Stimulated activated CD4-positive, alpha-beta T cell treated with anti-CD3 and anti-CD28 coated beads, TNF-alpha, amount 100 ng/mL, for 4 hours (primary cell): ENCODE measurements at regions not wholly inside any gene's neighbourhood (a gene's known extent, or its start where the extent isn't known, plus 50 kb on each side); places are given as distances from the start of the nearest gene placed in this dataset.

Experiments
- DNase-seq, 3 experiments: peaks; one replicate each; pipeline ENCODE4 v3.0.0-alpha.2; 2020; ENCODE audit warnings: low read depth in 3 of 3

- DNase-seq, result no peak
Observed at GRCh38 chr18:39396168-39396567, 1830.6 kb upstream of the CELF4 start.

- DNase-seq, result no peak
Observed at GRCh38 chr18:39389800-39390379, 1824.3 kb upstream of the CELF4 start.

DNA sequence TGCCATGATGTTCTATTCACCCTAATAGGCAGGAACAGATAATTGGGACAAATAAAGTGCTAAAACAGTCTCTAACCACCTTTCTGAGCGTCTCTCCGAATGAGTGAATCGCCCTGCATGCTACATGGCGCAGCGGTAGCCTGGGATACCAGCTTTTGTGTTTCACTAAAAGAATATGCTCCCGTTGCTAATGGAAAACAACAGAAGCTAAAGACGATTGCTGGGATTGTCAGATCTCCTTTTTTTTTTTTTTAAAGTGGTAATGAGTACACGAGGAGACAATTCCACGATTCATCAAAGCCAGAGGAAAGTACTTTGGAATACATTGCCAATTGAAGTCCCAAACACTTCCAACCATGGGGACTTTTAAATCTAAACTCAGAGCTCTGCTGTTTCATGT is 1815.3 kb upstream of the CELF4 start:
- no peak for DNase-seq

DNA sequence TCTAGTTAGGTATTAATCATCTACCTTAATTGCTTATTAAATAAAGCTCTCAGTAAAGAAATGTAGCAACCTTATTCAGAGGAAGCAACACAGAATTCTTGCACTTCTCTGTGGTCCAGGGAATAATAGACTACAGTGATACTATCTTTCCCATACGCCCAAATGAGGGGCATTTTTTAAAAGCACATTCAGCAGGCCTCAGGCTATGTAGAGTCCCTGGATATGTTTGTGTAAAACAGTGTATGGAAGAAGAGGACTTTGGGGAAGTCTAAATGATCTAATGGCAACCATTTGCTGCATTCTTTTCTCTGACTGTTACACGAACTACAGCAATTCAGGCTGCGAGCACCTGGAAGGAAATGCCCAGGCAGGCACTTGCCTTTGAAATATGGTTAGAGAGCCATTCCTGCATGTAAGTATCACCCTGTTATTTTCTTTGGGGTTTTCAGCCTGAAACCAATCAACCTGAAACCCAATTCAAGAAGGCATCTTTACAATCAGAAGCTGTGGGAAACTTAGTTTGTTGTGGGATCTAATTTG is 1814.7 kb upstream of the CELF4 start:
- no peak for DNase-seq

DNA sequence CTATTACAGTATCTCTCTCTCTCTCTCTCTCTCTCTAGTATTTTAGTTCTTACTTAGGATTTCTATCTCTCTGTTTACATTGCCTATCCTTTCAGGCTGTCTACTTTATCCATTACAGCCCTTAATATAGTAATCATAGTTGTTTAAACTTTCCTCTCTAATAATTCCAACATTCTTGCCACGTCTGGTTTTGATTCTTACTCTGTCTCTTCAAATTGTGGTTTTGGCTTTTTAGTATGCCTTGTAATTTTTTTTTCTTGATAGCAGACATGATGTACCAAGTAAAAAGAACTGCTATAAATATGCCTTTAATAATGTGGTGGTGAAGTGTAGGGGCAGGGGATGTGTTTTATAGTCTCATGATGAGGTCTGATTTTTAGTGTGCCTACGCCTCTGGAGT is 1809.5 kb upstream of the CELF4 start:
- no peak for DNase-seq

DNA sequence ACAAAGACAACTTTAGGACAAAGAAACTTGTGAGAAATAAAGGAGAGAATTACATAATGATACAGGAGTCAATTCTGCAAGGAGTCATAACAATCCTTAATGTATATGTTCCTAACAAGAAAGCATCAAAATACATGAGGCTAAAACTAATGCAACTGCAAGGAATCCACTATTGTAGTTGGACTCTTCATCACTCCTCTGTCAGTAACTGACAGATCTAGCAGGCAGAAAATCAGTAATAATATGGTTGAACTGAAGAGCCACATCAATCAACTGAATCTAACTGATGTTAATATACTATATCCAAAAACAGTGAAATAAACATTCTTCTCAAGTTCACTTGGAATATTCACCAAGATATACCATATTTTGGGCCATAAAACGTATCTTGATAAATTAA is 1806.4 kb upstream of the CELF4 start:
- no peak for DNase-seq

- no peak for DNase-seq
Observed at GRCh38 chr18:39366656-39367055, 1801.1 kb upstream of the CELF4 start.

GRCh38 chr18:39365836-39366485 is 1800.4 kb upstream of the CELF4 start:
- DNase-seq, result no peak

- no peak for DNase-seq
Observed at GRCh38 chr18:39360072-39360471, 1794.5 kb upstream of the CELF4 start.

DNA sequence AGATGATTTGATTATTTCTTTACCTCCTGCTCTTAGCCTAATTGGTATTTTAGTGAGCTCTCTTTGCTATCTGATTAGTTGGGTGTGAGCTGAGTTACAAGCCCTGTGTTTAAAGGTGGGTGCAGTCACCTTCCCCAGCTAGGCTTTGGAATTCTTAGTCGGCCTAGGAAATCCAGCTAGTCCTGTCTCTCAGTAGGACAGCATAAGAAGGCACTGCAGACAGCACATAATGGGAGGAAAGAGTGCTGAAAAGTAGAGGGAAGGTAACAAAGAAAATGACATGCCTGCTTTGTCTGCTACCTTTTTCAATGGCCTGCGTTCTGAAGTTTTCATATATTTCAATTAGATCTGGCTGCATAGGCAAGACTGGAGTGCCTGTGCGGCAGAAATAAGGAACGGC is 1794.0 kb upstream of the CELF4 start:
- DNase-seq, result no peak

DNA sequence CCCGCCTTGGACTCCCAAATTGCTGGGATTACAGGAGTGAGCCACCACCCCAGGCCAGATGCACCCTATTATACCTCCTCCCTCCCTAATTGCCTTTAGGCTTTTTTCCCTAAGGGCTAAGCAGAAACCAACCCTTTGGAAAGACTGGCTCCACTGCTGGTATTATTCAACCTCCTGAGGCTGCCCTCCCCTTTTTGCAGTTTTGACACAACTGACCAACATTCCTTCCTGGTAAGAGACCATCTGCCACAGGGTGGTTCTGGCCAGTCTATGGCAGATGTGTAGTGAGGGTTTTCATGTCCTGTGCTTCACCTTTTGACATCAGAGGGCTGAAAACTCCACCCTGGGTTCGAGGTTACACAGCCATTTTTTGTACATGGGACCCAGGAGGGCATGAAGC is 1785.3 kb upstream of the CELF4 start:
- DNase-seq, result no peak

GRCh38 chr18:39349801-39350200 is 1784.2 kb upstream of the CELF4 start:
- DNase-seq, result no peak

DNA sequence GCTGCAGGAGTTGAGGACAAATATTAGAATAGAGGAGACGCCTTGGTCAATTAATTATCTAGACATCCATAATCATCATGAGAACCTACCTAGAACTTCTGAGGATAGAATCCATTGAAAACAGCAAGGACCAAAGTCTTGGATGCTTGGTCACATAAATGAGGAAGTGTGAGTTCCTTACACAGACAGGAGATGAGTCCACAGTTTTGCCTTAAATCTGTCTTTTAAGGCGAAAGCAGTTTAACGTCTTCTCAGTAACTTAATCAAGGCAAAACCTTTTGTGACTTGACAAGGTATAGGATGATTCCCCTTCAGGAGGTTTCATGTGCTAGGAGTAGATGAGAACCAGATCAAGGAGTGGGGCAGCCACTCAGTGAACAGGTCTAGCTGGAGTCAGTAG is 1783.2 kb upstream of the CELF4 start:
- DNase-seq, result no peak

GRCh38 chr18:39347701-39348100 is 1782.1 kb upstream of the CELF4 start:
- DNase-seq, result no peak

DNA sequence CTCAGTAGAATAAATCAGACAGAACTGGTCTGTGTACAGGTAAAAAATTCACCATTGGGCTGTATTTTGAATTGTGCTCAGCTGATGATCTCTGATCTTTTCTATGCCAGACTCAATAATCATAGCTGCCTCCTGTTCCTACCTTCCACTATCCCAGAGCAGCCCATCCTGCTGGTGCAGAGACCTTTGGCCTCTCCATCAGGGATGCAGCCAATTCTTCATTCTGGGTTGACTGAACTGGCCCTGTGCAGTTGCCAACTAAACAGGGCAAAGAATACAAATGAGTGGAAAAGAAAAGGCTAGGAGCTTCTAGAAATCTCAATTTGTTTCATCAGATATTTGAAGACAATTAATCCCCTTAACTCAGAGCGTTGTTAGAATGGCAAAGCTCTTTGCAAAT is 1781.3 kb upstream of the CELF4 start:
- DNase-seq, result no peak

- no peak for DNase-seq
Observed at GRCh38 chr18:39345321-39345720, 1779.7 kb upstream of the CELF4 start.

GRCh38 chr18:39344487-39344886 is 1778.9 kb upstream of the CELF4 start:
- no peak for DNase-seq

- DNase-seq, result no peak
Observed at GRCh38 chr18:39341129-39341528, 1775.5 kb upstream of the CELF4 start.

- no peak for DNase-seq
Observed at GRCh38 chr18:39340418-39340817, 1774.8 kb upstream of the CELF4 start.

GRCh38 chr18:39329496-39330275 is 1764.1 kb upstream of the CELF4 start:
- DNase-seq, result no peak

DNA sequence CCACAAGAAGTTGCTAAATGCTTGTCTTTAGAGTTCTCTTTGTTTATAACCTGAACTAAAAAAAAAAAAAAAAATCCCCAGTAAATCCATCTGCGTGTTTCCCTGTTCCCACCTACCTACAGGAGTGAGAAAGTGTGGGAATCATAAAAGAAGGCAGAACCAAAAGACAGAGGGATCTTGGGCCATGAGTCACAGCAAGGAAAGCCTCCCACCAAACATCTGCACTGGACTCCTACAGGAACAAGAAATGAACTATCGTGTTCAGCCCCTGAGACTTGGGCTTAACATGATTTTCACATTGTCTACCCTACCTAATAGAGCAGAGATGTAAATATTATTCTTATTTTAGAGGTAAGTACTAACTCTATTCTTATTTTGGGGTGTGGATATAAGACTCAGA is 1761.2 kb upstream of the CELF4 start:
- DNase-seq, result no peak

- no peak for DNase-seq
Observed at GRCh38 chr18:39325973-39326372, 1760.4 kb upstream of the CELF4 start.

- no peak for DNase-seq
Observed at GRCh38 chr18:39319141-39319540, 1753.5 kb upstream of the CELF4 start.
